Stimulated activated CD8-positive, alpha-beta memory T cell treated with anti-CD3 and anti-CD28 coated beads, Interleukin-7, amount 100 ng/mL, for 4 hours (primary cell): ENCODE measurements at regions not wholly inside any gene's neighbourhood (a gene's known extent, or its start where the extent isn't known, plus 50 kb on each side); places are given as distances from the start of the nearest gene placed in this dataset.

Source experiments
- DNase-seq, 2 donors: peaks; one replicate each; pipeline ENCODE4 v3.0.0-alpha.2; 2020; ENCODE audit warnings: low read depth in 2 of 2

- DNase-seq: no peak
These were observed 608.1 kb downstream of the SQOR start for GRCh38 chr15:46242935-46243334.

- DNase-seq: no peak
These were observed 617.1 kb downstream of the SQOR start for GRCh38 chr15:46251903-46252302.

GRCh38 chr15:46258056-46258455 is 623.2 kb downstream of the SQOR start:
- no peak for DNase-seq

GRCh38 chr15:46260937-46261336 is 626.1 kb downstream of the SQOR start:
- no peak for DNase-seq

GRCh38 chr15:46265664-46266347 is 631.0 kb downstream of the SQOR start:
- DNase-seq: no peak

GRCh38 chr15:46266661-46267060 is 631.8 kb downstream of the SQOR start:
- no peak for DNase-seq

GRCh38 chr15:46270481-46271147 is 635.8 kb downstream of the SQOR start:
- DNase-seq: no peak

GRCh38 chr15:46275701-46276100 is 640.9 kb downstream of the SQOR start:
- no peak for DNase-seq

GRCh38 chr15:46277451-46277850 is 642.6 kb downstream of the SQOR start:
- no peak for DNase-seq

GRCh38 chr15:46278062-46278461 is 643.2 kb downstream of the SQOR start:
- no peak for DNase-seq

- no peak for DNase-seq
These were observed 643.8 kb downstream of the SQOR start for GRCh38 chr15:46278486-46279090.

- no peak for DNase-seq
These were observed 646.1 kb downstream of the SQOR start for GRCh38 chr15:46280762-46281542.

- no peak for DNase-seq
These were observed 658.7 kb downstream of the SQOR start for GRCh38 chr15:46293550-46293949.

GRCh38 chr15:46296002-46296401 is 661.2 kb downstream of the SQOR start:
- no peak for DNase-seq

- DNase-seq: no peak
These were observed 662.0 kb downstream of the SQOR start for GRCh38 chr15:46296797-46297196.

GRCh38 chr15:46297766-46298165 is 662.9 kb downstream of the SQOR start:
- no peak for DNase-seq

GRCh38 chr15:46300716-46301115 is 665.9 kb downstream of the SQOR start:
- DNase-seq: no peak

GRCh38 chr15:46301291-46301690 is 666.5 kb downstream of the SQOR start:
- no peak for DNase-seq

- no peak for DNase-seq
These were observed 667.0 kb downstream of the SQOR start for GRCh38 chr15:46301826-46302225.

- no peak for DNase-seq
These were observed 669.5 kb downstream of the SQOR start for GRCh38 chr15:46304321-46304720.

- no peak for DNase-seq
These were observed 672.9 kb downstream of the SQOR start for GRCh38 chr15:46307746-46308145.

GRCh38 chr15:46309914-46310313 is 675.1 kb downstream of the SQOR start:
- no peak for DNase-seq
